ENCODE measurements at regions not wholly inside any gene's neighbourhood (a gene's known extent, or its start where the extent isn't known, plus 50 kb on each side); places are given as distances from the start of the nearest gene placed in this dataset.

DNA sequence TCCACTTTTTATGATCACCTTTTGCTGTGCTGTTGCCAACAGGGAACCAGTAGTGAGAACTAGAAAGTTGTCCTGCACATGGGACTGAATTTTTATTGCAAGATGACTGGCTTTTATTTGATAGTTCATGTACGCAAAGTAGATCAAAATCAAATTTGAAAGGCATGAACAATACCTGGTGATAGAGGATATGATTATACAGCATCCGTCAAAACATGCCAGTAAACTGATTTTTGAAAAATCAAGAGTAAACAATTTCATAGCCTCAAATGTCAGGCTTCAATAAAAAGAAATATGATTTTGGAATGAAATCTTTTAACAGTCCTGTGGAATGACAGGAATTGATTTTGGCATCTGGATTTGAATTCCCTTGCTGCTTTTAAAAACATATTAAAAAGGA lies 219.6 kb upstream of the LRRN1 start:
- no peaks in the 10 kb centered on the region for H3K36me3 ChIP-seq (replicated peaks in 1 of 2; ENCODE audit: control extremely low read depth in 1 of 2, control insufficient read depth in 1 of 2, extremely low read depth in 1 of 2, insufficient read depth in 2 of 2, low read length in 1 of 2)
- no peaks in the 10 kb centered on the region for H3K4me1 Mint-ChIP-seq
- H2AFZ ChIP-seq (ENCODE audit: insufficient read depth, low read depth, low read length, poor library complexity, severe bottlenecking) = no peak overlapping the region
- no peaks in the 10 kb centered on the region for H3K9me3 ChIP-seq (ENCODE audit: control extremely low read depth in 1 of 3, control insufficient read depth in 2 of 3, insufficient read depth in 1 of 3, low read length in 2 of 3)
- H3K27ac ChIP-seq (ENCODE audit: low read length in 2 of 2) = no peak overlapping the region
- H3K27me3 Mint-ChIP-seq = peaks cover 3% of the 10 kb centered on the region
- no peak for ATAC-seq (ENCODE audit: low read depth)
- H3K4me1 ChIP-seq (ENCODE audit: control insufficient read depth in 2 of 2, insufficient read depth in 2 of 2, low read length in 2 of 2) = no peaks in the 10 kb centered on the region
- H3K4me3 Mint-ChIP-seq = no peak overlapping the region
- H3K9me3 Mint-ChIP-seq (ENCODE audit: insufficient read depth) = no peaks in the 10 kb centered on the region
- TF ChIP-seq, protein P1, sequence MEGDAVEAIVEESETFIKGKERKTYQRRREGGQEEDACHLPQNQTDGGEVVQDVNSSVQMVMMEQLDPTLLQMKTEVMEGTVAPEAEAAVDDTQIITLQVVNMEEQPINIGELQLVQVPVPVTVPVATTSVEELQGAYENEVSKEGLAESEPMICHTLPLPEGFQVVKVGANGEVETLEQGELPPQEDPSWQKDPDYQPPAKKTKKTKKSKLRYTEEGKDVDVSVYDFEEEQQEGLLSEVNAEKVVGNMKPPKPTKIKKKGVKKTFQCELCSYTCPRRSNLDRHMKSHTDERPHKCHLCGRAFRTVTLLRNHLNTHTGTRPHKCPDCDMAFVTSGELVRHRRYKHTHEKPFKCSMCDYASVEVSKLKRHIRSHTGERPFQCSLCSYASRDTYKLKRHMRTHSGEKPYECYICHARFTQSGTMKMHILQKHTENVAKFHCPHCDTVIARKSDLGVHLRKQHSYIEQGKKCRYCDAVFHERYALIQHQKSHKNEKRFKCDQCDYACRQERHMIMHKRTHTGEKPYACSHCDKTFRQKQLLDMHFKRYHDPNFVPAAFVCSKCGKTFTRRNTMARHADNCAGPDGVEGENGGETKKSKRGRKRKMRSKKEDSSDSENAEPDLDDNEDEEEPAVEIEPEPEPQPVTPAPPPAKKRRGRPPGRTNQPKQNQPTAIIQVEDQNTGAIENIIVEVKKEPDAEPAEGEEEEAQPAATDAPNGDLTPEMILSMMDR (IDR thresholded peaks at IDR 0.05) = no peak
- no peak for TF ChIP-seq EZH2 (IDR thresholded peaks at IDR 0.05; ENCODE audit: borderline replicate concordance, insufficient read depth, low read depth, low read length, poor library complexity, severe bottlenecking)
- H3K4me3 ChIP-seq (ENCODE audit: control extremely low read depth in 1 of 5, extremely low read depth in 1 of 5, insufficient read depth in 1 of 5, low read depth in 2 of 5, low read length in 4 of 5) = no peak overlapping the region
- intact Hi-C loops (cut with micrococcal nuclease) = no loop called here
- no peaks in the 10 kb centered on the region for H3K79me2 ChIP-seq (ENCODE audit: control insufficient read depth, insufficient read depth, low read length)
- H3K9ac ChIP-seq (ENCODE audit: low read length) = no peak overlapping the region
- 100% methylated on average over 1 of the region's 2 CpGs for WGBS (ENCODE audit: insufficient coverage)
- DNase-seq = no peak
- no peaks in the 10 kb centered on the region for H4K20me1 ChIP-seq (ENCODE audit: control insufficient read depth, insufficient read depth, low read length, poor library complexity, severe bottlenecking)
- H3K4me2 ChIP-seq (replicated peaks; ENCODE audit: low read depth, low read length, poor library complexity, severe bottlenecking) = no peak overlapping the region
- CTCF ChIA-PET = no interaction called here
- no peak overlapping the region for H3K27ac Mint-ChIP-seq
- POLR2A ChIA-PET = no interaction called here
- H3K27me3 ChIP-seq (replicated peaks in 1 of 4; ENCODE audit: control extremely low read depth in 1 of 4, control insufficient read depth in 3 of 4, insufficient read depth in 4 of 4, low read length in 3 of 4) = no peaks in the 10 kb centered on the region

DNA sequence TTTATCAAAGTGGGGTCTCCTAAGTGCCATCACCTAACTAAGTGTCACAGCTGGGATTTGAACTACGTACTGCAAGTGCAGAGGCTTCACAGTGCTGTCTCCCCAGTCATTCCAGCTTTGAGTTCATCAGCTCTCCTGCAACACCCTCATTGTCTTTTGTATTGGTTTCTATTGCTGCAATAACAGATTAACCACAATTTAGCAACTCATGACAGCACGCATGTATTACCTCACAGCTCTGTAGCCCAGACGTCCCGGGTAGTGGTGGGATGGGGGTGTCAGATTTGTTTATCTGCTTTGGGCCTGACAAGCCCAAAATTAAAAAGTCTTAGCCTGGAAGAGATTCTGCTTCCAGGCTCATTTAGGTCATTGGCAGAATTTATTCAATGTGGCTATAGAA lies 220.5 kb upstream of the LRRN1 start:
- Histone ChIP-seq H3K27me3 (replicated peaks in 1 of 4; ENCODE audit: control extremely low read depth in 1 of 4, control insufficient read depth in 3 of 4, insufficient read depth in 4 of 4, low read length in 3 of 4) (no peaks in the 10 kb centered on the region), H3K4me2 (replicated peaks; ENCODE audit: low read depth, low read length, poor library complexity, severe bottlenecking) (no peak overlapping the region), H3K27ac (ENCODE audit: low read length in 2 of 2) (no peak overlapping the region), H4K20me1 (ENCODE audit: control insufficient read depth, insufficient read depth, low read length, poor library complexity, severe bottlenecking) (no peaks in the 10 kb centered on the region), H3K4me3 (ENCODE audit: control extremely low read depth in 1 of 5, extremely low read depth in 1 of 5, insufficient read depth in 1 of 5, low read depth in 2 of 5, low read length in 4 of 5) (no peak overlapping the region), H3K4me1 (ENCODE audit: control insufficient read depth in 2 of 2, insufficient read depth in 2 of 2, low read length in 2 of 2) (no peaks in the 10 kb centered on the region), H2AFZ (ENCODE audit: insufficient read depth, low read depth, low read length, poor library complexity, severe bottlenecking) (no peak overlapping the region), H3K9me3 (ENCODE audit: control extremely low read depth in 1 of 3, control insufficient read depth in 2 of 3, insufficient read depth in 1 of 3, low read length in 2 of 3) (no peaks in the 10 kb centered on the region), H3K36me3 (replicated peaks in 1 of 2; ENCODE audit: control extremely low read depth in 1 of 2, control insufficient read depth in 1 of 2, extremely low read depth in 1 of 2, insufficient read depth in 2 of 2, low read length in 1 of 2) (no peaks in the 10 kb centered on the region), H3K79me2 (ENCODE audit: control insufficient read depth, insufficient read depth, low read length) (no peaks in the 10 kb centered on the region), H3K9ac (ENCODE audit: low read length) (no peak overlapping the region)
- intact Hi-C loops (cut with micrococcal nuclease) = no loop called here
- H3K27ac Mint-ChIP-seq = no peak overlapping the region
- DNase-seq = no peak
- H3K4me1 Mint-ChIP-seq = no peaks in the 10 kb centered on the region
- POLR2A ChIA-PET = no interaction called here
- H3K4me3 Mint-ChIP-seq = no peak overlapping the region
- WGBS (ENCODE audit: insufficient coverage) = 89% methylated on average over 3 of the region's 4 CpGs
- TF ChIP-seq, protein P1 (IDR thresholded peaks at IDR 0.05) = no peak
- no peak for TF ChIP-seq EZH2 (IDR thresholded peaks at IDR 0.05; ENCODE audit: borderline replicate concordance, insufficient read depth, low read depth, low read length, poor library complexity, severe bottlenecking)
- H3K9me3 Mint-ChIP-seq (ENCODE audit: insufficient read depth) = no peaks in the 10 kb centered on the region
- H3K27me3 Mint-ChIP-seq = peaks cover 3% of the 10 kb centered on the region
- ATAC-seq (ENCODE audit: low read depth) = no peak
- CTCF ChIA-PET = interaction anchor here (1.2 kb wide), 1 partner anchor 11 kb away, joined by 3 read pairs; no protein-coding TSS in a partner anchor

Measured in B cell (primary cell).